Spleen (tissue), 11 donors: ENCODE measurements at regions not wholly inside any gene's neighbourhood (a gene's known extent, or its start where the extent isn't known, plus 50 kb on each side); places are given as distances from the start of the nearest gene placed in this dataset.
"Not testable (repeated sequence)": the region's sequence is repeated elsewhere in the genome, so short reads cannot be mapped to it uniquely, and the experiment has no call there.

Experiments
- DNase-seq: peaks from one replicate; pipeline ENCODE4 v3.0.0-alpha.2; 2020
- H3K27ac ChIP-seq, 8 donors: fragments of 200-600 bp; sonication (generic) in 7 of 8; 1 replicate in 4 of 8; 2 replicates in 4 of 8; pipeline versions ENCODE4 v1.5.0 to v1.8.0; 2016 to 2021; ENCODE audit warnings: inconsistent platforms in 4 of 8, mild to moderate bottlenecking in 4 of 8, moderate library complexity in 1 of 8
- H3K27me3 ChIP-seq, 7 donors: fragments of 200-600 bp; sonication (generic) in 6 of 7; replicated peaks in 1 of 7; 1 replicate in 4 of 7; 2 replicates in 3 of 7; pipeline versions ENCODE4 v1.5.0 to v1.8.0; 2016 to 2021; ENCODE audit warnings: inconsistent platforms in 3 of 7, mild to moderate bottlenecking in 1 of 7
- H3K36me3 ChIP-seq, 6 donors: fragments of 200-600 bp; sonication (generic) in 5 of 6; 1 replicate in 4 of 6; 2 replicates in 2 of 6; pipeline versions ENCODE4 v1.5.0 to v1.8.0; 2016 to 2021; ENCODE audit warnings: inconsistent platforms in 2 of 6
- H3K4me1 ChIP-seq, 6 donors: fragments of 200-600 bp; sonication (generic) in 5 of 6; 1 replicate in 3 of 6; 2 replicates in 3 of 6; pipeline versions ENCODE4 v1.5.0 to v1.8.0; 2016 to 2021; ENCODE audit warnings: inconsistent platforms in 3 of 6
- H3K4me3 ChIP-seq, 8 donors: fragments of 200-600 bp; sonication (generic) in 7 of 8; 1 replicate in 4 of 8; 2 replicates in 4 of 8; pipeline versions ENCODE4 v1.5.0 to v1.8.0; 2016 to 2021; ENCODE audit warnings: inconsistent platforms in 4 of 8, mild to moderate bottlenecking in 4 of 8, moderate library complexity in 2 of 8
- H3K9me3 ChIP-seq, 8 donors: fragments of 200-600 bp; sonication (generic) in 7 of 8; 1 replicate in 4 of 8; 2 replicates in 4 of 8; pipeline versions ENCODE4 v1.5.0 to v1.8.0; 2016 to 2021; ENCODE audit warnings: inconsistent platforms in 4 of 8
- CTCF ChIP-seq, 11 experiments: fragments of 200-600 bp in 7 of 11; fragments of 450-650 bp in 4 of 11; sonication (generic) in 4 of 11; IDR thresholded peaks in 8 of 11; conservative IDR thresholded peaks in 3 of 11; 1 replicate in 7 of 11; 2 replicates in 4 of 11; pipeline versions ENCODE4 v1.4.0 to v1.8.0; 2016 to 2021; ENCODE audit warnings: antibody characterized with exemption in 11 of 11, inconsistent platforms in 4 of 11, mild to moderate bottlenecking in 1 of 11
- POLR2A ChIP-seq, 3 donors: fragments of 450-650 bp; IDR thresholded peaks; one replicate each; pipeline ENCODE4 v1.5.1; 2017; ENCODE audit warnings: antibody characterized with exemption in 3 of 3, mild to moderate bottlenecking in 1 of 3
- POLR2AphosphoS5 ChIP-seq, 3 donors: sonication (generic); formaldehyde crosslinking; IDR thresholded peaks; one replicate each; pipeline ENCODE4 v1.5.1; 2017; ENCODE audit warnings: antibody characterized with exemption in 3 of 3
- WGBS, 5 donors: extraction: QIAGEN DNeasy Blood & Tissue Kit in 3 of 5; methylation state at CpG; one replicate each; pipeline versions ENCODE4 v1.1.5 to v1.1.7; 2013 to 2018; 5-methylcytosine and 5-hydroxymethylcytosine counted together
- intact Hi-C: fragments of 100-400 bp; cut with DNase I; formaldehyde crosslinking; loops from one replicate; pipeline ENCODE4 v1.15.0; 2023; ENCODE audit warnings: low total_unique reads
- donor health status: healthy with polysubstance abuse.
- donor health status: DM: no; HTN: no; CAD: no; lungs with moderate emphysema.
- donor health status: DM: no; HTN: no; CAD: no.
- donor health status: Bipolar disorder and iron deficiency.
- donor health status: healthy.
- donor health status: DM: no; HTN: no; CAD: no.
- donor health status: DM: yes; HTN: yes; CAD: no.

- H3K4me3 ChIP-seq: no peak overlapping the region
- H3K27me3 ChIP-seq: peaks cover 0 to 5% (median 0%) of the 10 kb centered on the region in 7 donors
- H3K9me3 ChIP-seq: peaks cover 0 to 13% (median 0%) of the 10 kb centered on the region in 8 donors
- no peaks in the 10 kb centered on the region for H3K4me1 ChIP-seq
- intact Hi-C loops: no loop called here
- no peak for DNase-seq
- H3K36me3 ChIP-seq: no peaks in the 10 kb centered on the region
- TF ChIP-seq CTCF (IDR thresholded peaks at IDR 0.05 in 8 of 11, conservative IDR thresholded peaks at IDR 0.05 in 3 of 11) (no peak), POLR2A (IDR thresholded peaks at IDR 0.05) (no peak), POLR2AphosphoS5 (IDR thresholded peaks at IDR 0.05) (no peak)
- 41 to 73% (median 53%) methylated on average over 8 of the region's 8 CpGs for WGBS, 5 donors
- no peak overlapping the region for H3K27ac ChIP-seq
These were observed 92.4 kb upstream of the ATXN3L start for GRCh38 chrX:13412208-13412600.

GRCh38 chrX:13411496-13412207 lies 91.8 kb upstream of the ATXN3L start:
- no peak overlapping the region for H3K4me3 ChIP-seq
- intact Hi-C loops: no loop called here
- H3K27me3 ChIP-seq: peaks cover 0 to 5% (median 0%) of the 10 kb centered on the region in 7 donors
- DNase-seq: no peak
- H3K36me3 ChIP-seq: no peaks in the 10 kb centered on the region
- no peak overlapping the region for H3K27ac ChIP-seq
- TF ChIP-seq POLR2A (IDR thresholded peaks at IDR 0.05): no peak
- H3K9me3 ChIP-seq: peaks cover 0 to 13% (median 0%) of the 10 kb centered on the region in 8 donors
- H3K4me1 ChIP-seq: no peaks in the 10 kb centered on the region
- WGBS, 5 donors: 69 to 92% (median 87%) methylated on average over 10 of the region's 10 CpGs

- intact Hi-C loops: not testable (repeated sequence)
- WGBS, 5 donors: 80 to 100% (median 100%) methylated on average over 1 of the region's 1 CpG
These were observed 88.7 kb upstream of the ATXN3L start for GRCh38 chrX:13408599-13408998.

GRCh38 chrX:13404777-13405176 lies 84.9 kb upstream of the ATXN3L start:
- H3K36me3 ChIP-seq, H3K4me1 ChIP-seq, H3K27ac ChIP-seq, H3K4me3 ChIP-seq, H3K27me3 ChIP-seq, intact Hi-C loops: not testable (repeated sequence)
- peak; percentile 68 for DNase-seq
- H3K9me3 ChIP-seq: peaks cover 0 to 13% (median 0%) of the 10 kb centered on the region in 8 donors
- WGBS, 5 donors: 32 to 80% (median 59%) methylated on average over 1 to 7 of the region's 7 CpGs

More at GRCh38 chrX:13408599-13408998, 88.7 kb upstream of the ATXN3L start:
- not testable (repeated sequence) for H3K27ac ChIP-seq, H3K27me3 ChIP-seq, H3K4me3 ChIP-seq, DNase-seq, H3K36me3 ChIP-seq, H3K4me1 ChIP-seq
- H3K9me3 ChIP-seq: peaks cover 0 to 13% (median 0%) of the 10 kb centered on the region in 8 donors

- DNase-seq: no peak
- Histone ChIP-seq H3K27me3 (no peaks in the 10 kb centered on the region), H3K4me3 (no peak overlapping the region), H3K9me3 (peaks cover 0 to 13% (median 0%) of the 10 kb centered on the region in 8 donors), H3K36me3 (no peaks in the 10 kb centered on the region), H3K27ac (no peak overlapping the region), H3K4me1 (no peaks in the 10 kb centered on the region)
- no peak for TF ChIP-seq CTCF (IDR thresholded peaks at IDR 0.05 in 8 of 11, conservative IDR thresholded peaks at IDR 0.05 in 3 of 11)
- no peak for TF ChIP-seq POLR2AphosphoS5 (IDR thresholded peaks at IDR 0.05)
- TF ChIP-seq POLR2A (IDR thresholded peaks at IDR 0.05): no peak
- 69 to 100% (median 92%) methylated on average over 1 to 6 of the region's 6 CpGs for WGBS, 5 donors
- intact Hi-C loops: no loop called here
These were observed 84.5 kb upstream of the ATXN3L start for GRCh38 chrX:13404364-13404763.
